WTC11 (cell line): ENCODE measurements at regions not wholly inside any gene's neighbourhood (a gene's known extent, or its start where the extent isn't known, plus 50 kb on each side); places are given as distances from the start of the nearest gene placed in this dataset.
A peak's percentile ranks its signal among the peaks of the same experiment; 100 is the strongest.

Source experiments
- ATAC-seq: fragments of 200-7000 bp; cut with Tn5 transposase; 2 replicates; pipeline ENCODE4 v1.10.0; 2021; ENCODE audit warnings: mild to moderate bottlenecking, moderate library complexity
- CTCF ChIA-PET: fragments of 300-600 bp; sonication (Branson Sonifier 250); formaldehyde crosslinking; loops from one replicate; lab custom pipeline; 2021; ENCODE audit warnings: antibody characterized with exemption; lab: Charles Lee
- POLR2A ChIA-PET: fragments of 350-600 bp; sonication (Branson Sonifier 250); formaldehyde crosslinking; loops from one replicate; lab custom pipeline; 2021; ENCODE audit warnings: antibody characterized with exemption; lab: Charles Lee
- DNase-seq: peaks from one replicate; pipeline ENCODE4 v3.0.0; 2021; ENCODE audit warnings: low spot score
- H3K27ac Mint-ChIP-seq: 2 replicates; pipeline ENCODE4 v1.8.0; 2021; ENCODE audit warnings: mixed read lengths
- H3K27me3 Mint-ChIP-seq: 2 replicates; pipeline ENCODE4 v1.8.0; 2021; ENCODE audit warnings: low read depth, mild to moderate bottlenecking, moderate library complexity, mixed read lengths
- H3K36me3 Mint-ChIP-seq: 2 replicates; pipeline ENCODE4 v1.8.0; 2021; ENCODE audit warnings: mixed read lengths
- H3K4me1 Mint-ChIP-seq: 2 replicates; pipeline ENCODE4 v1.8.0; 2022; ENCODE audit warnings: mixed read lengths
- H3K4me3 Mint-ChIP-seq: 2 replicates; pipeline ENCODE4 v1.8.0; 2021; ENCODE audit warnings: mild to moderate bottlenecking, moderate library complexity, mixed read lengths
- H3K9me3 Mint-ChIP-seq: 2 replicates; pipeline ENCODE4 v1.8.0; 2021; ENCODE audit warnings: mixed read lengths
- AR ChIP-seq: fragments of 250-450 bp; sonication (Bioruptor Pico); IDR thresholded peaks from 2 replicates; pipeline ENCODE4 v1.9.0; 2021; ENCODE audit warnings: mild to moderate bottlenecking
- ARID4B ChIP-seq: sonication (generic); formaldehyde crosslinking; IDR thresholded peaks from 2 replicates; pipeline ENCODE4 v1.8.0; 2023; ENCODE audit warnings: missing genetic modification reagents, mild to moderate bottlenecking, borderline replicate concordance
- ATF1 ChIP-seq: sonication (generic); formaldehyde crosslinking; IDR thresholded peaks from 2 replicates; pipeline ENCODE4 v1.8.1; 2023; ENCODE audit warnings: mild to moderate bottlenecking, moderate library complexity, missing genetic modification reagents
- CBFB ChIP-seq: sonication (generic); formaldehyde crosslinking; IDR thresholded peaks from 2 replicates; pipeline ENCODE4 v1.8.1; 2022; ENCODE audit warnings: mild to moderate bottlenecking, low read depth, missing genetic modification reagents
- CREB1 ChIP-seq: sonication (generic); formaldehyde crosslinking; IDR thresholded peaks from 2 replicates; pipeline ENCODE4 v1.8.0; 2023; ENCODE audit warnings: mild to moderate bottlenecking, missing genetic modification reagents
- FOXJ3 ChIP-seq: sonication (generic); formaldehyde crosslinking; IDR thresholded peaks from 2 replicates; pipeline ENCODE4 v1.9.0; 2021; ENCODE audit warnings: missing genetic modification reagents, mild to moderate bottlenecking, borderline replicate concordance
- HMGA2 ChIP-seq: fragments of 250-450 bp; sonication (Bioruptor Pico); IDR thresholded peaks from 2 replicates; pipeline ENCODE4 v1.4.0; 2021; ENCODE audit warnings: mild to moderate bottlenecking, moderate library complexity
- KAT7 ChIP-seq: sonication (generic); formaldehyde crosslinking; IDR thresholded peaks from 2 replicates; pipeline ENCODE4 v1.8.1; 2023; ENCODE audit warnings: missing genetic modification reagents, mild to moderate bottlenecking, borderline replicate concordance
- MXD4 ChIP-seq: fragments of 250-450 bp; sonication (Bioruptor Pico); IDR thresholded peaks from 2 replicates; pipeline ENCODE4 v1.8.0; 2021; ENCODE audit warnings: mild to moderate bottlenecking, moderate library complexity, borderline replicate concordance
- NFATC4 ChIP-seq: fragments of 250-450 bp; sonication (Bioruptor Pico); IDR thresholded peaks from 2 replicates; pipeline ENCODE4 v1.9.0; 2021; ENCODE audit warnings: mild to moderate bottlenecking
- PREB ChIP-seq: sonication (generic); formaldehyde crosslinking; IDR thresholded peaks from 2 replicates; pipeline ENCODE4 v1.8.1; 2022; ENCODE audit warnings: mild to moderate bottlenecking, missing genetic modification reagents, moderate library complexity, borderline replicate concordance
- SMAD4 ChIP-seq: sonication (generic); formaldehyde crosslinking; IDR thresholded peaks from 2 replicates; pipeline ENCODE4 v1.8.0; 2022; ENCODE audit warnings: mild to moderate bottlenecking, missing genetic modification reagents
- SP1 ChIP-seq: sonication (generic); formaldehyde crosslinking; conservative IDR thresholded peaks from 2 replicates; pipeline ENCODE4 v1.8.1; 2022; ENCODE audit warnings: missing genetic modification reagents
- USF1 ChIP-seq: sonication (generic); formaldehyde crosslinking; IDR thresholded peaks from 2 replicates; pipeline ENCODE4 v1.8.0; 2022; ENCODE audit warnings: mild to moderate bottlenecking, missing genetic modification reagents
- USF2 ChIP-seq: sonication (generic); formaldehyde crosslinking; IDR thresholded peaks from 2 replicates; pipeline ENCODE4 v1.8.1; 2023; ENCODE audit warnings: mild to moderate bottlenecking, missing genetic modification reagents, moderate library complexity
- ZMAT4 ChIP-seq: fragments of 250-450 bp; sonication (Bioruptor Pico); IDR thresholded peaks from 2 replicates; pipeline ENCODE4 v1.9.0; 2021; ENCODE audit warnings: mild to moderate bottlenecking
- ZNF121 ChIP-seq: sonication (generic); formaldehyde crosslinking; IDR thresholded peaks from 2 replicates; pipeline ENCODE4 v1.8.0; 2023; ENCODE audit warnings: missing genetic modification reagents
- ZNF281 ChIP-seq: sonication (generic); formaldehyde crosslinking; IDR thresholded peaks from 2 replicates; pipeline ENCODE4 v1.8.0; 2023; ENCODE audit warnings: mild to moderate bottlenecking, missing genetic modification reagents
- ZNF317 ChIP-seq: sonication (generic); formaldehyde crosslinking; IDR thresholded peaks from 2 replicates; pipeline ENCODE4 v1.8.1; 2023; ENCODE audit warnings: low read depth, mild to moderate bottlenecking, moderate library complexity, missing genetic modification reagents, borderline replicate concordance
- ZNF423 ChIP-seq: fragments of 250-450 bp; sonication (Bioruptor Pico); IDR thresholded peaks from 2 replicates; pipeline ENCODE4 v2.1.2; 2022; ENCODE audit warnings: mild to moderate bottlenecking, moderate library complexity

GRCh38 chr2:196468394-196468793 lies 171.1 kb upstream of the CCDC150 start:
- Mint-ChIP-seq H3K27me3 (no peaks in the 10 kb centered on the region), H3K27ac (no peak overlapping the region), H3K4me3 (no peak overlapping the region), H3K9me3 (no peaks in the 10 kb centered on the region), H3K36me3 (no peaks in the 10 kb centered on the region), H3K4me1 (peaks cover 31% of the 10 kb centered on the region)
- DNase-seq (no peak), ATAC-seq (peak; percentile 51)
- no peak for TF ChIP-seq SMAD4 (CRISPR knock-in tag)
- no peak for TF ChIP-seq ZNF121
- no peak for TF ChIP-seq ATF1
- TF ChIP-seq MXD4 (CRISPR knock-in tag) = no peak
- no peak for TF ChIP-seq USF1
- ChIA-PET POLR2A (no interaction called here), CTCF (no interaction called here)

GRCh38 chr2:196473617-196474016 lies 165.9 kb upstream of the CCDC150 start:
- DNase-seq = no peak
- ATAC-seq = no peak
- CTCF ChIA-PET = no interaction called here
- Mint-ChIP-seq H3K36me3 (no peaks in the 10 kb centered on the region), H3K27me3 (no peaks in the 10 kb centered on the region), H3K27ac (no peak overlapping the region), H3K4me1 (no peaks in the 10 kb centered on the region), H3K9me3 (no peaks in the 10 kb centered on the region), H3K4me3 (no peak overlapping the region)
- TF ChIP-seq CBFB (CRISPR knock-in tag) = no peak
- no peak for TF ChIP-seq ZNF317 (CRISPR knock-in tag)
- TF ChIP-seq AR (CRISPR knock-in tag) = no peak
- no peak for TF ChIP-seq PREB (CRISPR knock-in tag)
- TF ChIP-seq ZMAT4 (CRISPR knock-in tag) = no peak
- no peak for TF ChIP-seq ZNF281 (CRISPR knock-in tag)
- TF ChIP-seq SP1 = no peak
- no peak for TF ChIP-seq KAT7
- TF ChIP-seq CREB1 (CRISPR knock-in tag) = no peak
- no peak for TF ChIP-seq HMGA2
- TF ChIP-seq FOXJ3 (CRISPR knock-in tag) = no peak
- no peak for TF ChIP-seq ZNF423
- POLR2A ChIA-PET = no interaction called here

GRCh38 chr2:196475611-196476010 lies 163.9 kb upstream of the CCDC150 start:
- Mint-ChIP-seq H3K9me3 (no peaks in the 10 kb centered on the region), H3K27ac (no peak overlapping the region), H3K27me3 (no peaks in the 10 kb centered on the region), H3K4me1 (no peaks in the 10 kb centered on the region), H3K4me3 (no peak overlapping the region), H3K36me3 (no peaks in the 10 kb centered on the region)
- POLR2A ChIA-PET = no interaction called here
- CTCF ChIA-PET = no interaction called here
- ATAC-seq = peak; percentile 38; the same call in 1 of the 2 replicates
- no peak for DNase-seq
- TF ChIP-seq ARID4B (CRISPR knock-in tag) = no peak
- TF ChIP-seq NFATC4 (CRISPR knock-in tag) = no peak
- TF ChIP-seq USF2 (CRISPR knock-in tag) = no peak
- TF ChIP-seq USF1 = no peak
